ENCODE measurements at regions not wholly inside any gene's neighbourhood (a gene's known extent, or its start where the extent isn't known, plus 50 kb on each side); places are given as distances from the start of the nearest gene placed in this dataset.

GRCh38 chr14:50018933-50019210 lies 97.5 kb downstream of the VCPKMT start:
- Histone ChIP-seq H3K36me3 (no peaks in the 10 kb centered on the region), H3K9ac (no peak overlapping the region), H3K4me2 (no peak overlapping the region), H2AFZ (replicated peaks) (no peak overlapping the region), H3K4me1 (peaks cover 4% of the 10 kb centered on the region), H4K20me1 (ENCODE audit: low read depth) (no peaks in the 10 kb centered on the region), H3K4me3 (no peak overlapping the region), H3K27ac (no peak overlapping the region), H3K9me3 (ENCODE audit: low read depth) (no peaks in the 10 kb centered on the region), H3F3A (ENCODE audit: low read depth) (no peaks in the 10 kb centered on the region), H3K27me3 (no peaks in the 10 kb centered on the region), H3K79me2 (ENCODE audit: low read depth) (no peaks in the 10 kb centered on the region)
- H3K9me3 Mint-ChIP-seq = peaks cover 8% of the 10 kb centered on the region
- TF ChIP-seq EZH2phosphoT487 (IDR thresholded peaks at IDR 0.05) (no peak), EZH2 (IDR thresholded peaks at IDR 0.05) (no peak)
- TF ChIP-seq, protein P1, sequence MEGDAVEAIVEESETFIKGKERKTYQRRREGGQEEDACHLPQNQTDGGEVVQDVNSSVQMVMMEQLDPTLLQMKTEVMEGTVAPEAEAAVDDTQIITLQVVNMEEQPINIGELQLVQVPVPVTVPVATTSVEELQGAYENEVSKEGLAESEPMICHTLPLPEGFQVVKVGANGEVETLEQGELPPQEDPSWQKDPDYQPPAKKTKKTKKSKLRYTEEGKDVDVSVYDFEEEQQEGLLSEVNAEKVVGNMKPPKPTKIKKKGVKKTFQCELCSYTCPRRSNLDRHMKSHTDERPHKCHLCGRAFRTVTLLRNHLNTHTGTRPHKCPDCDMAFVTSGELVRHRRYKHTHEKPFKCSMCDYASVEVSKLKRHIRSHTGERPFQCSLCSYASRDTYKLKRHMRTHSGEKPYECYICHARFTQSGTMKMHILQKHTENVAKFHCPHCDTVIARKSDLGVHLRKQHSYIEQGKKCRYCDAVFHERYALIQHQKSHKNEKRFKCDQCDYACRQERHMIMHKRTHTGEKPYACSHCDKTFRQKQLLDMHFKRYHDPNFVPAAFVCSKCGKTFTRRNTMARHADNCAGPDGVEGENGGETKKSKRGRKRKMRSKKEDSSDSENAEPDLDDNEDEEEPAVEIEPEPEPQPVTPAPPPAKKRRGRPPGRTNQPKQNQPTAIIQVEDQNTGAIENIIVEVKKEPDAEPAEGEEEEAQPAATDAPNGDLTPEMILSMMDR (IDR thresholded peaks at IDR 0.05) = no peak
- no peak overlapping the region for H3K27ac Mint-ChIP-seq
- no peaks in the 10 kb centered on the region for H3K27me3 Mint-ChIP-seq (ENCODE audit: insufficient read depth, low read depth)
- no peaks in the 10 kb centered on the region for H3K4me1 Mint-ChIP-seq
- no peaks in the 10 kb centered on the region for H3K36me3 Mint-ChIP-seq
- H3K4me3 Mint-ChIP-seq = no peak overlapping the region
- no peak for DNase-seq (ENCODE audit: low spot score)

GRCh38 chr14:50020184-50020583 lies 96.2 kb downstream of the VCPKMT start:
- Mint-ChIP-seq H3K27me3 (ENCODE audit: insufficient read depth, low read depth) (no peaks in the 10 kb centered on the region), H3K4me3 (no peak overlapping the region)
- H3F3A ChIP-seq (ENCODE audit: low read depth) = no peaks in the 10 kb centered on the region

DNA sequence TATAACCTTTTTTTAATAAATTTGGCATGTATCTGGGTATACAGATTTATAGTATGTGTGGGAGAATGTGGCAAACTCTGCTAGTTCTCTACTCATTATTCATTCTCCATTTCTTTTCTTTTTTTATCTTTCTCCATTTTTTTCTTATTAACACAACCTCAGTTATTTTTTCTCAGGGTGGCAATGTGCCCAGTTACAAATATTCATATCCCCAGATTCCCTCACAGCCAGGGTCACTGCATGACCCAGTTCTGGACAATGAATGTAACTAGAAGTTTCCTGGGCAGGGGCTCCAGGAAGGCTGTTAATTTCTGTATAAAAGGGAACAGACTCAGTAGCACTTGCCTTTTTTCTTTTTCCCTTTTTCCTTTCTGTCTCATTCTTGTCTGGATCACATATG lies 95.6 kb downstream of the VCPKMT start:
- Mint-ChIP-seq H3K27me3 (ENCODE audit: insufficient read depth, low read depth) (no peaks in the 10 kb centered on the region), H3K36me3 (no peaks in the 10 kb centered on the region), H3K9me3 (peaks cover 8% of the 10 kb centered on the region), H3K4me3 (no peak overlapping the region), H3K4me1 (no peaks in the 10 kb centered on the region), H3K27ac (no peak overlapping the region)
- Histone ChIP-seq H3K9me3 (ENCODE audit: low read depth) (no peaks in the 10 kb centered on the region), H3K9ac (no peak overlapping the region), H3F3A (ENCODE audit: low read depth) (no peaks in the 10 kb centered on the region), H3K79me2 (ENCODE audit: low read depth) (no peaks in the 10 kb centered on the region), H3K4me3 (no peak overlapping the region), H2AFZ (replicated peaks) (no peak overlapping the region), H4K20me1 (ENCODE audit: low read depth) (no peaks in the 10 kb centered on the region), H3K27me3 (no peaks in the 10 kb centered on the region), H3K27ac (no peak overlapping the region), H3K4me2 (no peak overlapping the region), H3K36me3 (no peaks in the 10 kb centered on the region), H3K4me1 (peaks cover 5% of the 10 kb centered on the region)
- DNase-seq (ENCODE audit: low spot score) = no peak
- TF ChIP-seq EZH2 (IDR thresholded peaks at IDR 0.05) (no peak), EZH2phosphoT487 (IDR thresholded peaks at IDR 0.05) (no peak)
- TF ChIP-seq, protein P1 (IDR thresholded peaks at IDR 0.05) = no peak

More at GRCh38 chr14:50020184-50020583, 96.2 kb downstream of the VCPKMT start:
- Mint-ChIP-seq H3K36me3 (no peaks in the 10 kb centered on the region), H3K9me3 (peaks cover 8% of the 10 kb centered on the region), H3K4me1 (no peaks in the 10 kb centered on the region), H3K27ac (no peak overlapping the region)
- no peaks in the 10 kb centered on the region for H3K9me3 ChIP-seq (ENCODE audit: low read depth)
- H3K27me3 ChIP-seq = no peaks in the 10 kb centered on the region
- no peak for TF ChIP-seq EZH2 (IDR thresholded peaks at IDR 0.05)
- TF ChIP-seq EZH2phosphoT487 (IDR thresholded peaks at IDR 0.05) = no peak
- TF ChIP-seq, protein P1 (IDR thresholded peaks at IDR 0.05) = no peak
- H3K9ac ChIP-seq = no peak overlapping the region
- H4K20me1 ChIP-seq (ENCODE audit: low read depth) = no peaks in the 10 kb centered on the region
- no peak overlapping the region for H3K27ac ChIP-seq
- H3K4me1 ChIP-seq = peaks cover 5% of the 10 kb centered on the region
- no peaks in the 10 kb centered on the region for H3K79me2 ChIP-seq (ENCODE audit: low read depth)
- no peak overlapping the region for H3K4me2 ChIP-seq
- no peak overlapping the region for H2AFZ ChIP-seq (replicated peaks)
- no peaks in the 10 kb centered on the region for H3K36me3 ChIP-seq
- DNase-seq (ENCODE audit: low spot score) = no peak
- H3K4me3 ChIP-seq = no peak overlapping the region
